ENCODE measurements at regions not wholly inside any gene's neighbourhood (a gene's known extent, or its start where the extent isn't known, plus 50 kb on each side); places are given as distances from the start of the nearest gene placed in this dataset.
"Not testable (repeated sequence)": the region's sequence is repeated elsewhere in the genome, so short reads cannot be mapped to it uniquely, and the experiment has no call there.

- H3K79me2 ChIP-seq (ENCODE audit: control insufficient read depth, insufficient read depth, low read length); POLR2A ChIA-PET; dilution Hi-C loops (cut with MboI; ENCODE audit: extremely low pct_ligation_motif_present, low sequenced_read_pairs); intact Hi-C loops (cut with micrococcal nuclease); H4K20me1 ChIP-seq (replicated peaks; ENCODE audit: control insufficient read depth, extremely low read depth, insufficient read depth, low read length); H3K4me2 ChIP-seq (ENCODE audit: insufficient read depth, low read length); H3K9me1 ChIP-seq (replicated peaks; ENCODE audit: control insufficient read depth, extremely low read depth, insufficient read depth, low read length); H3K36me3 ChIP-seq (ENCODE audit: control insufficient read depth in 2 of 2, extremely low read depth in 1 of 2, insufficient read depth in 2 of 2, low read length in 2 of 2); CTCF ChIA-PET; H3K9ac ChIP-seq (replicated peaks; ENCODE audit: extremely low read depth, insufficient read depth, low read length); H3K4me1 ChIP-seq (ENCODE audit: control insufficient read depth, extremely low read depth, insufficient read depth, low read length); H3K27ac ChIP-seq (ENCODE audit: insufficient read depth, low read depth, low read length); DNase-seq (ENCODE audit: low read depth, low spot score); H2AFZ ChIP-seq (ENCODE audit: low read depth, low read length); H3K4me3 ChIP-seq (replicated peaks in 1 of 3; ENCODE audit: insufficient read depth in 1 of 3, low read depth in 1 of 3, low read length in 3 of 3); H3K9me3 ChIP-seq (replicated peaks; ENCODE audit: control insufficient read depth, insufficient read depth, low read length); H3K27me3 ChIP-seq (ENCODE audit: control insufficient read depth in 2 of 2, insufficient read depth in 2 of 2, low read length in 2 of 2); FAIRE-seq; BruUV-seq (replicated peaks): not testable (repeated sequence)
Observed at GRCh38 chr21:13986996-13987958, 223.5 kb downstream of the LIPI start.

GRCh38 chr21:13985865-13986863, 224.6 kb downstream of the LIPI start:
- POLR2A ChIA-PET; H3K27ac ChIP-seq (ENCODE audit: insufficient read depth, low read depth, low read length); H3K36me3 ChIP-seq (ENCODE audit: control insufficient read depth in 2 of 2, extremely low read depth in 1 of 2, insufficient read depth in 2 of 2, low read length in 2 of 2); CTCF ChIA-PET; H2AFZ ChIP-seq (ENCODE audit: low read depth, low read length); H3K9ac ChIP-seq (replicated peaks; ENCODE audit: extremely low read depth, insufficient read depth, low read length); H3K4me3 ChIP-seq (replicated peaks in 1 of 3; ENCODE audit: insufficient read depth in 1 of 3, low read depth in 1 of 3, low read length in 3 of 3); H3K4me2 ChIP-seq (ENCODE audit: insufficient read depth, low read length); BruUV-seq (replicated peaks); H3K9me3 ChIP-seq (replicated peaks; ENCODE audit: control insufficient read depth, insufficient read depth, low read length); dilution Hi-C loops (cut with MboI; ENCODE audit: extremely low pct_ligation_motif_present, low sequenced_read_pairs); H3K27me3 ChIP-seq (ENCODE audit: control insufficient read depth in 2 of 2, insufficient read depth in 2 of 2, low read length in 2 of 2); H3K79me2 ChIP-seq (ENCODE audit: control insufficient read depth, insufficient read depth, low read length); H3K4me1 ChIP-seq (ENCODE audit: control insufficient read depth, extremely low read depth, insufficient read depth, low read length); FAIRE-seq; H3K9me1 ChIP-seq (replicated peaks; ENCODE audit: control insufficient read depth, extremely low read depth, insufficient read depth, low read length); DNase-seq (ENCODE audit: low read depth, low spot score); intact Hi-C loops (cut with micrococcal nuclease); H4K20me1 ChIP-seq (replicated peaks; ENCODE audit: control insufficient read depth, extremely low read depth, insufficient read depth, low read length): not testable (repeated sequence)

- H3K9me1 ChIP-seq (replicated peaks; ENCODE audit: control insufficient read depth, extremely low read depth, insufficient read depth, low read length); intact Hi-C loops (cut with micrococcal nuclease); H3K27ac ChIP-seq (ENCODE audit: insufficient read depth, low read depth, low read length); H3K4me3 ChIP-seq (replicated peaks in 1 of 3; ENCODE audit: insufficient read depth in 1 of 3, low read depth in 1 of 3, low read length in 3 of 3); H3K9me3 ChIP-seq (replicated peaks; ENCODE audit: control insufficient read depth, insufficient read depth, low read length); DNase-seq (ENCODE audit: low read depth, low spot score); CTCF ChIA-PET; H3K79me2 ChIP-seq (ENCODE audit: control insufficient read depth, insufficient read depth, low read length); H2AFZ ChIP-seq (ENCODE audit: low read depth, low read length); POLR2A ChIA-PET; dilution Hi-C loops (cut with MboI; ENCODE audit: extremely low pct_ligation_motif_present, low sequenced_read_pairs); H4K20me1 ChIP-seq (replicated peaks; ENCODE audit: control insufficient read depth, extremely low read depth, insufficient read depth, low read length); H3K4me1 ChIP-seq (ENCODE audit: control insufficient read depth, extremely low read depth, insufficient read depth, low read length); H3K27me3 ChIP-seq (ENCODE audit: control insufficient read depth in 2 of 2, insufficient read depth in 2 of 2, low read length in 2 of 2); BruUV-seq (replicated peaks); H3K36me3 ChIP-seq (ENCODE audit: control insufficient read depth in 2 of 2, extremely low read depth in 1 of 2, insufficient read depth in 2 of 2, low read length in 2 of 2); H3K9ac ChIP-seq (replicated peaks; ENCODE audit: extremely low read depth, insufficient read depth, low read length); FAIRE-seq; H3K4me2 ChIP-seq (ENCODE audit: insufficient read depth, low read length): not testable (repeated sequence)
Observed at GRCh38 chr21:13985137-13985864, 225.5 kb downstream of the LIPI start.

Data from endothelial cell of umbilical vein (primary cell).